GM23338 (cell line): ENCODE measurements at regions not wholly inside any gene's neighbourhood (a gene's known extent, or its start where the extent isn't known, plus 50 kb on each side); places are given as distances from the start of the nearest gene placed in this dataset.

Experiments
- ATAC-seq: fragments of 200-7000 bp; cut with Tn5 transposase; 3 replicates; pipeline ENCODE4 v1.9.1; 2020
- DNase-seq: peaks from one replicate; pipeline ENCODE4 v3.0.0-alpha.2; 2015; ENCODE audit warnings: low spot score
- H2AFZ ChIP-seq: fragments of 200-600 bp; sonication (generic); 2 replicates; pipeline ENCODE4 v1.8.0; 2016; ENCODE audit warnings: antibody characterized with exemption, mild to moderate bottlenecking, moderate library complexity
- H3F3A ChIP-seq: fragments of 200-600 bp; sonication (generic); replicated peaks from 2 replicates; pipeline ENCODE4 v1.8.0; 2017; ENCODE audit warnings: antibody characterized with exemption, mixed run types, low read depth
- H3K27ac ChIP-seq: fragments of 200-600 bp; sonication (generic); 2 replicates; pipeline ENCODE4 v1.6.1; 2016; ENCODE audit warnings: low read depth
- H3K27me3 ChIP-seq: fragments of 200-600 bp; sonication (generic); 2 replicates; pipeline ENCODE4 v1.8.0; 2016; ENCODE audit warnings: mild to moderate bottlenecking, mixed run types, moderate library complexity; ENCODE audit not compliant: insufficient read depth
- H3K36me3 ChIP-seq: fragments of 200-600 bp; sonication (generic); 2 replicates; pipeline ENCODE4 v1.8.0; 2016; ENCODE audit warnings: mild to moderate bottlenecking; ENCODE audit not compliant: insufficient read depth
- H3K4me1 ChIP-seq: fragments of 200-600 bp; sonication (generic); 2 replicates; pipeline ENCODE4 v1.8.0; 2016; ENCODE audit warnings: mild to moderate bottlenecking, moderate library complexity; ENCODE audit not compliant: insufficient read depth
- H3K4me2 ChIP-seq: fragments of 200-600 bp; sonication (generic); 2 replicates; pipeline ENCODE4 v1.7.1; 2017; ENCODE audit warnings: mixed run types
- H3K4me3 ChIP-seq: fragments of 200-600 bp; sonication (generic); 2 replicates; pipeline ENCODE4 v1.6.1; 2016; ENCODE audit warnings: mixed run types
- H3K79me2 ChIP-seq: fragments of 200-600 bp; sonication (generic); replicated peaks from 2 replicates; pipeline ENCODE4 v1.8.0; 2017; ENCODE audit warnings: mild to moderate bottlenecking; ENCODE audit not compliant: insufficient read depth
- H3K9me2 ChIP-seq: fragments of 200-600 bp; sonication (generic); 2 replicates; pipeline ENCODE4 v1.8.0; 2017; ENCODE audit not compliant: insufficient read depth
- H4K20me1 ChIP-seq: fragments of 200-600 bp; sonication (generic); replicated peaks from 2 replicates; pipeline ENCODE4 v1.8.0; 2017; ENCODE audit warnings: mild to moderate bottlenecking; ENCODE audit not compliant: insufficient read depth
- H3K27ac Mint-ChIP-seq: 2 replicates; pipeline ENCODE4 v1.8.0; 2020; ENCODE audit warnings: inconsistent platforms, mild to moderate bottlenecking, moderate library complexity, mixed read lengths
- H3K27me3 Mint-ChIP-seq: 3 replicates; pipeline ENCODE4 v1.8.0; 2022; ENCODE audit warnings: low read depth, mild to moderate bottlenecking, moderate library complexity, mixed read lengths, inconsistent platforms; ENCODE audit not compliant: insufficient read depth, poor library complexity
- H3K36me3 Mint-ChIP-seq: 3 replicates; pipeline ENCODE4 v1.8.0; 2021; ENCODE audit warnings: low read depth, mild to moderate bottlenecking, inconsistent platforms, moderate library complexity, mixed read lengths
- H3K4me1 Mint-ChIP-seq: 3 replicates; pipeline ENCODE4 v1.8.0; 2020; ENCODE audit warnings: mild to moderate bottlenecking, inconsistent platforms, mixed read lengths
- H3K4me3 Mint-ChIP-seq: 3 replicates; pipeline ENCODE4 v1.8.0; 2021; ENCODE audit warnings: moderate library complexity, mild to moderate bottlenecking, inconsistent platforms, mixed read lengths
- H3K9me3 Mint-ChIP-seq: 3 replicates; pipeline ENCODE4 v1.8.0; 2020; ENCODE audit warnings: moderate library complexity, mild to moderate bottlenecking, inconsistent platforms, mixed read lengths
- CTCF ChIP-seq, 2 experiments: fragments of 200-600 bp in 1 of 2; sonication (generic) in 1 of 2; conservative IDR thresholded peaks; 2 replicates each; pipeline versions ENCODE4 v1.5.1 to v1.6.1; 2016 to 2017; ENCODE audit warnings: antibody characterized with exemption in 2 of 2, low read depth in 2 of 2, mild to moderate bottlenecking in 2 of 2, moderate library complexity in 1 of 2
- EZH2phosphoT487 ChIP-seq: fragments of 200-600 bp; sonication (generic); IDR thresholded peaks from one replicate; pipeline ENCODE4 v1.8.1; 2018; ENCODE audit warnings: antibody characterized with exemption; ENCODE audit not compliant: unreplicated experiment
- STAT1 ChIP-seq: IDR thresholded peaks from one replicate; pipeline ENCODE4 v1.6.1; 2016; ENCODE audit warnings: antibody characterized with exemption; ENCODE audit not compliant: unreplicated experiment

GRCh38 chr2:47272905-47273758 lies 96.0 kb upstream of the EPCAM start:
- no peak overlapping the region for H3K27ac Mint-ChIP-seq
- Histone ChIP-seq H3K9me2 (no peaks in the 10 kb centered on the region), H3K27me3 (no peaks in the 10 kb centered on the region), H3K4me2 (peak overlapping the region; percentile 81), H3F3A (peaks cover 7% of the 10 kb centered on the region; the same call in 1 of the 2 replicates), H3K4me1 (peaks cover 25% of the 10 kb centered on the region), H4K20me1 (no peaks in the 10 kb centered on the region), H3K36me3 (no peaks in the 10 kb centered on the region), H3K4me3 (no peak overlapping the region; the same call in 1 of the 2 replicates), H3K79me2 (no peaks in the 10 kb centered on the region), H2AFZ (peak overlapping the region; percentile 87), H3K27ac (no peak overlapping the region)
- H3K36me3 Mint-ChIP-seq, result no peaks in the 10 kb centered on the region; the same call in 2 of the 3 replicates
- H3K9me3 Mint-ChIP-seq, result peaks cover 5% of the 10 kb centered on the region; the same call in 1 of the 3 replicates
- H3K4me1 Mint-ChIP-seq, result peaks cover 16% of the 10 kb centered on the region
- no peak overlapping the region for H3K4me3 Mint-ChIP-seq
- H3K27me3 Mint-ChIP-seq, result peaks cover 6% of the 10 kb centered on the region
- TF ChIP-seq STAT1, result no peak
- no peak for ATAC-seq
- DNase-seq, result no peak

GRCh38 chr2:47272031-47272864 lies 95.9 kb upstream of the CALM2 start:
- Histone ChIP-seq H3K27ac (no peak overlapping the region), H3K9me2 (no peaks in the 10 kb centered on the region)
- no peaks in the 10 kb centered on the region; the same call in 2 of the 3 replicates for H3K36me3 Mint-ChIP-seq

More at GRCh38 chr2:47272031-47272864, 95.9 kb upstream of the CALM2 start:
- Mint-ChIP-seq H3K9me3 (no peaks in the 10 kb centered on the region), H3K4me3 (peak overlapping the region; percentile 68; the same call in 2 of the 3 replicates), H3K27ac (no peak overlapping the region), H3K27me3 (peaks cover 6% of the 10 kb centered on the region), H3K4me1 (peaks cover 16% of the 10 kb centered on the region)
- peak; percentile 91 for ATAC-seq
- Histone ChIP-seq H3K4me2 (peak overlapping the region; percentile 81), H3F3A (peaks cover 7% of the 10 kb centered on the region; the same call in 1 of the 2 replicates), H3K27me3 (no peaks in the 10 kb centered on the region), H2AFZ (peak overlapping the region; percentile 87), H4K20me1 (no peaks in the 10 kb centered on the region), H3K36me3 (no peaks in the 10 kb centered on the region), H3K4me3 (peak overlapping the region; percentile 56), H3K79me2 (no peaks in the 10 kb centered on the region), H3K4me1 (peaks cover 25% of the 10 kb centered on the region)
- TF ChIP-seq EZH2phosphoT487 (no peak), CTCF (conservative IDR thresholded peaks at IDR 0.05; ENCODE audit: low read depth in 2 of 2) (peak; percentile 73 to 89)
- peak; percentile 82 for DNase-seq
